Activated CD4-positive, alpha-beta T cell treated with anti-CD3 and anti-CD28 coated beads for 36 hours (primary cell): ENCODE measurements at regions not wholly inside any gene's neighbourhood (a gene's known extent, or its start where the extent isn't known, plus 50 kb on each side); places are given as distances from the start of the nearest gene placed in this dataset.
A peak's percentile ranks its signal among the peaks of the same experiment; 100 is the strongest.

ENCODE experiments used
- ATAC-seq: fragments of 200-7000 bp; cut with Tn5 transposase; one replicate; pipeline ENCODE4 v1.10.0; 2021; ENCODE audit warnings: mild to moderate bottlenecking, moderate library complexity
- CTCF ChIA-PET: fragments of 350-600 bp; sonication (Branson Sonifier 250); formaldehyde crosslinking; loops from one replicate; lab custom pipeline; 2021; ENCODE audit warnings: antibody characterized with exemption; lab: Charles Lee
- POLR2A ChIA-PET: fragments of 350-600 bp; sonication (Branson Sonifier 250); formaldehyde crosslinking; loops from one replicate; lab custom pipeline; 2021; ENCODE audit warnings: antibody characterized with exemption, inconsistent platforms; lab: Charles Lee
- DNase-seq: peaks from one replicate; pipeline ENCODE4 v3.0.0-alpha.2; 2020
- H3K27ac Mint-ChIP-seq: one replicate; pipeline ENCODE4 v1.8.0; 2021; ENCODE audit warnings: mixed read lengths
- H3K27me3 Mint-ChIP-seq: one replicate; pipeline ENCODE4 v1.8.0; 2021; ENCODE audit warnings: mixed read lengths
- H3K36me3 Mint-ChIP-seq: one replicate; pipeline ENCODE4 v1.8.0; 2021; ENCODE audit warnings: low read depth, mixed read lengths
- H3K4me1 Mint-ChIP-seq: one replicate; pipeline ENCODE4 v1.8.0; 2021; ENCODE audit warnings: mixed read lengths
- H3K4me3 Mint-ChIP-seq: one replicate; pipeline ENCODE4 v1.8.0; 2021; ENCODE audit warnings: mild to moderate bottlenecking, moderate library complexity, mixed read lengths
- H3K9me3 Mint-ChIP-seq: one replicate; pipeline ENCODE4 v1.8.0; 2021; ENCODE audit warnings: low read depth, mixed read lengths
- intact Hi-C, 2 experiments: fragments of 100-400 bp; cut with DNase I in 1 of 2; cut with micrococcal nuclease in 1 of 2; formaldehyde crosslinking; loops; one replicate each; pipeline versions ENCODE4 v1.14.2 to v1.15.1; 2022 to 2024; cut with DNase I, micrococcal nuclease

DNA sequence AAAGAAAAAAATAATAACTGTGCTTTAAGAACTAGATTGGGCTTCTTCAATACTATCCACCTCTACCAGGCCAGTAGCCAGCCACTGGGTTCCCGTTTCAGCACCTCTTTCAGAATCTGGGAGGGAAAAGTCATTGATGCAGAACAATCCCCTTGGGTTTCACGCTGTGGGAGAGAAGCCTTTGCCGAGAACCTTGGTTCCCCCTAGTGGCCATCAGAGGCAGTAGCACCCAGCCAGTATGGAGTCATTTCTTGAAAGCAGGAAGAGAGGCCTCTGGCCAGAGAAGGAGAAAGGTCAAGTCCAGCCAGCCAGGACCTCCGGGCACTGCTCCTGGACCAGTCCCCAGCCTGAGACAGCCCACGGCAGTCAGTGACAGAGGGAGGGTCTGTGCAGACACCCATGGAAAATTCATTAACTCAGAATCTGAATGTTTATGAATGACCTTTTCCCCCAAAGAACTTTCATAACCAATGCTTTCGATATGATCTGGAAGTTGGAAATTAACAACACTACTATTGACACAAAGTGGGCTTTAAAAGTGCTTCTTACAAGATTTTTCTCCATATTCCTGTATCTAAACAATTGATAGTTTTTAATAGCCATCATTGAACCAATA lies 51.2 kb upstream of the CDH5 start:
- peaks cover 11% of the 10 kb centered on the region for H3K27me3 Mint-ChIP-seq
- H3K4me1 Mint-ChIP-seq: peaks cover 4% of the 10 kb centered on the region
- no peaks in the 10 kb centered on the region for H3K36me3 Mint-ChIP-seq
- no peaks in the 10 kb centered on the region for H3K9me3 Mint-ChIP-seq
- ChIA-PET CTCF (interaction anchor here (1.4 to 1.7 kb wide), 3 partner anchors 39 to 42 kb away, joined by 3 to 10 read pairs (median 7); no protein-coding TSS in a partner anchor), POLR2A (no interaction called here)
- intact Hi-C loops: loop anchor here (1.0 kb wide), 1 partner anchor 40 kb away; no protein-coding TSS in a partner anchor
- H3K4me3 Mint-ChIP-seq: no peak overlapping the region
- H3K27ac Mint-ChIP-seq: no peak overlapping the region
- DNase-seq (peak; percentile 63), ATAC-seq (peak; percentile 88)

DNA sequence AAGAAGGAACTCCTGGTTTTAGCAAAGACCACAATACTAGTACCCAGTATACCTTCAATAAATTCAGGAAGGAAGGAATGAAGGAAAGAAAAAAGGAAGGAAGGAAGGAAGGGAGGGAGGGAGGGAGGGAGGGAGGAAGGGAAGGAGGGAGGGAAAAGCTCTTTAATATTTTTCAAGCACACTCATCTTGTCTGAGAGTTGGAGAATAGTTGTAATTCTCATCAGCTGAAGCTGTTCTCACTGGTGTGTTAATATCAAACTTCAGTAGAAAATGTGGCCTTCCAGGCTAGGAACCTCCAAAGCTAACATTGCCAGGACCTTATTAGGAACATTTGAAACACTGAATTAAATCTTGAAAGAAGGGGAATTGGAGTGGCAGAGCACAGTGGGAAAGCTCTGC lies 55.2 kb upstream of the CDH5 start:
- H3K4me1 Mint-ChIP-seq: peaks cover 4% of the 10 kb centered on the region
- no peaks in the 10 kb centered on the region for H3K9me3 Mint-ChIP-seq
- no peaks in the 10 kb centered on the region for H3K36me3 Mint-ChIP-seq
- DNase-seq: no peak
- ChIA-PET CTCF (no interaction called here), POLR2A (no interaction called here)
- ATAC-seq: no peak
- no peak overlapping the region for H3K4me3 Mint-ChIP-seq
- intact Hi-C loops: no loop called here
- peaks cover 3% of the 10 kb centered on the region for H3K27me3 Mint-ChIP-seq
- no peak overlapping the region for H3K27ac Mint-ChIP-seq

GRCh38 chr16:66309215-66309807 lies 57.2 kb upstream of the CDH5 start:
- H3K9me3 Mint-ChIP-seq: no peaks in the 10 kb centered on the region
- H3K4me3 Mint-ChIP-seq: no peak overlapping the region
- no peaks in the 10 kb centered on the region for H3K36me3 Mint-ChIP-seq
- no peak for DNase-seq
- intact Hi-C loops: no loop called here
- no peaks in the 10 kb centered on the region for H3K4me1 Mint-ChIP-seq
- CTCF ChIA-PET: interaction anchor here (0.8 to 0.9 kb wide), 3 partner anchors 9 to 33 kb away, joined by 3 read pairs; no protein-coding TSS in a partner anchor
- POLR2A ChIA-PET: no interaction called here
- ATAC-seq: no peak
- peaks cover 3% of the 10 kb centered on the region for H3K27me3 Mint-ChIP-seq
- no peak overlapping the region for H3K27ac Mint-ChIP-seq

DNA sequence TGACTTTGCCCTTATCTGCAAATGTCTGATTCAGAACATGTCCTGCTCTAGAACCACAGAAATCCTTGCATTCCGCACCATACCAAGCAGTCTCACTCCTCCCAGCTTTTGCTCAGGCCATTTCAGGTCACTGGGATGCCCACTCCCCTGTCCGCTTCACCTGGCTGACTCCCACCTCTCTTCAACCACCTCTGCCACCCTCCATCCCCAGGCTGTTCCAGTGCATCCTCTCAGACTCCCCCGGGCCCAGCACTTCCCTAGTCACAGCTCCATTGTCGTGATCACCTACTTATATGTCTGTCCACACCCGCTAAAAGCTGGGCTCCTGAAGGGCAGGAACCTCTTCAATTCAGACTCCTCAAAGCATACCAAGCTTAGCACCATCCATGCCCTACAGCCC lies 58.4 kb upstream of the CDH5 start:
- no peaks in the 10 kb centered on the region for H3K4me1 Mint-ChIP-seq
- no peak for DNase-seq
- no peaks in the 10 kb centered on the region for H3K27me3 Mint-ChIP-seq
- H3K4me3 Mint-ChIP-seq: no peak overlapping the region
- intact Hi-C loops: no loop called here
- ChIA-PET CTCF (interaction anchor here (0.6 to 0.7 kb wide), 2 partner anchors 30 to 32 kb away, joined by 3 read pairs; no protein-coding TSS in a partner anchor), POLR2A (no interaction called here)
- no peaks in the 10 kb centered on the region for H3K36me3 Mint-ChIP-seq
- ATAC-seq: no peak
- no peak overlapping the region for H3K27ac Mint-ChIP-seq
- no peaks in the 10 kb centered on the region for H3K9me3 Mint-ChIP-seq

DNA sequence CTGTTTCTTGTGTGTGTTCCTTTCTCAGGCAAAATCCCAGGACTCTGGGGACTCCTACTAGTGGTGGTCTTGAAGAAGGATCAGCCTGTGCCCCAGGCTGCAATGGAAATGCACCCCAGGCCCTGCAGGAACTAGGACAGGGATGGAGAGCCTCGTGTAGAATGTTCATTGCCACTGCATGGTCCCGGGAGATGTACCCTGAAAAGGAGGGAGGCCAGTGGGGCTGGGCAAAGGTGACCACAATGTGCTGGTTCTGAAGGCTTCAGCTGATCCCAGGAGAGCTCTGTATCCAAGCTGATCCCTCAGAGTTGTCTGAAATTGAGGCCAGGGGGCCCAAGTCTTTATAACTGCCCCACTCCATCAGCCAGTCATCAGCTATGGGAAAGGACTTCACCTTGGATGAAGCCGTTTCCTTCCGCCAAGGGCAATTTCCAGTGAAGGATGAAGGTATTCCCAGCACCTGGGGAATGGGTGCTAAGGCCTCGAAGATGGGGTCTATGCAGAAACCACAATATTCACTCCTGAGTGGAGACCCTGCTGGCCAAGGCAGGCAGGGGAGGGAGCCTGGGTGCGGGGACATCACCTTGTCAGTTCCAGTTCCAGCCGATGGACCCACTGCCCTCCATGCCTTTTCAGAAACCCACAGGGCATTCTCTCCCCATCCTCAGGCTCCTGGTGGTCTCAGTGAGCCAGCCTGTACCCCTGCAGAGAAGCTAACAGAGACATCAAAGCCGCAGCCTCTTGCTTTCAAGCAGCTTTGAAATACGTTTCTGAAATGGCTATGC lies 59.9 kb upstream of the CDH5 start:
- CTCF ChIA-PET: interaction anchor here (1.3 kb wide), 1 partner anchor 31 kb away, joined by 3 read pairs; no protein-coding TSS in a partner anchor
- intact Hi-C loops: no loop called here
- Mint-ChIP-seq H3K4me1 (no peaks in the 10 kb centered on the region), H3K9me3 (no peaks in the 10 kb centered on the region), H3K27ac (no peak overlapping the region), H3K4me3 (no peak overlapping the region), H3K27me3 (no peaks in the 10 kb centered on the region), H3K36me3 (no peaks in the 10 kb centered on the region)
- no peak for DNase-seq
- ATAC-seq: no peak
- POLR2A ChIA-PET: no interaction called here

- ATAC-seq: no peak
Observed at GRCh38 chr16:66304961-66305360, 61.5 kb upstream of the CDH5 start.

GRCh38 chr16:66304151-66304550 lies 62.3 kb upstream of the CDH5 start:
- no peak for ATAC-seq
- CTCF ChIA-PET: no interaction called here
- Mint-ChIP-seq H3K27me3 (no peaks in the 10 kb centered on the region), H3K36me3 (no peaks in the 10 kb centered on the region), H3K4me1 (peaks cover 6% of the 10 kb centered on the region), H3K9me3 (no peaks in the 10 kb centered on the region), H3K4me3 (no peak overlapping the region), H3K27ac (no peak overlapping the region)
- POLR2A ChIA-PET: no interaction called here
- no peak for DNase-seq
- intact Hi-C loops: no loop called here

More at GRCh38 chr16:66304961-66305360, 61.5 kb upstream of the CDH5 start:
- H3K27me3 Mint-ChIP-seq: no peaks in the 10 kb centered on the region
- intact Hi-C loops: no loop called here
- POLR2A ChIA-PET: no interaction called here
- H3K36me3 Mint-ChIP-seq: no peaks in the 10 kb centered on the region
- H3K4me1 Mint-ChIP-seq: no peaks in the 10 kb centered on the region
- no peak for DNase-seq
- no peaks in the 10 kb centered on the region for H3K9me3 Mint-ChIP-seq
- no peak overlapping the region for H3K4me3 Mint-ChIP-seq
- CTCF ChIA-PET: no interaction called here
- H3K27ac Mint-ChIP-seq: no peak overlapping the region

DNA sequence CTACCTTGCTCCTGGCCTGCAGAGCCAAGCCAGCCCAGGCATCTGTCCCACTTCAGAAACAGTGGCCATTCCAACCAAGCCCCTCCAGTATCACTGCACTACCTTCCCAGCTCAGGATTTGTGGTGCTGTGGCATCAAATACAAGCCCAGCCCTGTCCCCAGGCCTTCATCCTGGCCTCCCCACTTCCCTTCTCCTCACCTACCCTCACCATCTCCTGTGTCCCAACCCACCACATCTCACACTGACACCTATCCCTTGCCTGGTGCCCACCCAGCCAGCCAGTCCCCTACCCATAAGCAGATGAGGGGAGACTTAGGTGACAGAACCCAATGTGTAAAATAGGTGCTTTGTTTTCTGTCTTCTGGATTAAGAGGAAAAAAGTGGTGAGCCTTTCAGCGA lies 66.0 kb upstream of the CDH5 start:
- Mint-ChIP-seq H3K4me1 (peaks cover 7% of the 10 kb centered on the region), H3K27me3 (no peaks in the 10 kb centered on the region), H3K27ac (no peak overlapping the region), H3K4me3 (no peak overlapping the region), H3K9me3 (no peaks in the 10 kb centered on the region), H3K36me3 (no peaks in the 10 kb centered on the region)
- POLR2A ChIA-PET: no interaction called here
- no peak for ATAC-seq
- CTCF ChIA-PET: interaction anchor here (0.6 to 1.3 kb wide), 2 partner anchors 27 to 29 kb away, joined by 4 read pairs; no protein-coding TSS in a partner anchor
- no peak for DNase-seq
- intact Hi-C loops: no loop called here

- CTCF ChIA-PET: interaction anchor here (1.3 kb wide), 1 partner anchor 29 kb away, joined by 4 read pairs; no protein-coding TSS in a partner anchor
- H3K27me3 Mint-ChIP-seq: no peaks in the 10 kb centered on the region
- no peaks in the 10 kb centered on the region for H3K36me3 Mint-ChIP-seq
- intact Hi-C loops: no loop called here
- no peak overlapping the region for H3K27ac Mint-ChIP-seq
- H3K4me3 Mint-ChIP-seq: no peak overlapping the region
- DNase-seq: no peak
- no peaks in the 10 kb centered on the region for H3K9me3 Mint-ChIP-seq
- POLR2A ChIA-PET: no interaction called here
- ATAC-seq: no peak
- H3K4me1 Mint-ChIP-seq: peaks cover 7% of the 10 kb centered on the region
Observed at GRCh38 chr16:66300037-66300436, 66.5 kb upstream of the CDH5 start.

DNA sequence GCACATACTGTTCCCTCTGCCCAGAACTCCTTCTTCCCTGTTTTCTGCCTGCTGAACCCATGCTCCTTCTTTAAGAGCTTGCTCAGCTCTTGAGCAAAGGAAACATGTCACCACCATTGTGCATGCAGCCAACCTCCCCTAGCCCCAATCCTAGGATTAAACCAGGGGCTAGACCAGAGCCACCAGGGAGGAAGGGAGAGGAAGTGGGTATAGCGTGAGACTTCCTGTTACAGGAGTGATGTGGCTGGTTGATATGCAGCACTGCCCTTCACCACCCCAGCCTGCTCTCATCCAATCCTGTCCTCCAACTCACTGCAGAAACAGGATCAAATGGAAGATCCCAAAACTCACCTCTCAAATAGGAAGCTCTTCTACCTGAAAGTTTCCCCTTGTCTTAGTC lies 67.1 kb upstream of the CDH5 start:
- POLR2A ChIA-PET: no interaction called here
- Mint-ChIP-seq H3K4me1 (peaks cover 7% of the 10 kb centered on the region), H3K9me3 (no peaks in the 10 kb centered on the region), H3K36me3 (no peaks in the 10 kb centered on the region), H3K27ac (no peak overlapping the region), H3K4me3 (no peak overlapping the region), H3K27me3 (no peaks in the 10 kb centered on the region)
- ATAC-seq (no peak), DNase-seq (no peak)
- CTCF ChIA-PET: interaction anchor here (0.7 to 1.3 kb wide), 2 partner anchors 28 to 1031 kb away, joined by 3 to 4 read pairs; no protein-coding TSS in a partner anchor
- intact Hi-C loops: no loop called here

DNA sequence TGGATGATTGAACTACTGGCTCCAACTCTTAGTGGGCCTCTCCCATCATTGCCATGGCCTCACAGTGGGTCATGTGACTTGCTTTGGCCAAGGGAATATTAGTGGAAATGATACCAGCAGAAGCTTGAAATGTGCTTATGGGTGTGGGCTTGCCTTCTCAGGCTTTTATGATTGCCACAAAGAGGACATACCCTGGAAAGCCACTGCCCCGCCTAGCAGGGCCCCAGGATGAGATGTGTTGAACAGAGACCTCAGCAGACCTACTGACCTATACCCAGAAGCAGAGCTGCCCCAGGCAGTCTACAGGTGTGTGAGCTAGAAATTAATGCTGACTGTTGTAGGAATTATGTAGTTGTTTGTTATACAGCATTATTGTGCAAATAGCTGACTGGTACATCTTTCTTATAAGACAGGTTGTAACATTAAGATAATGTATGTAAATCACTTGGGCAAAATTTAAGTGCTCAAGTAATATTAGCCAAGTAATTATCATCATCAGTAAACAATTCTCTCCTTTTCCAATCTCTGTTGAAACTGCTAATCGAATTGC lies 67.8 kb upstream of the CDH5 start:
- ChIA-PET POLR2A (no interaction called here), CTCF (interaction anchor here (0.7 to 1.7 kb wide), 2 partner anchors 23 to 27 kb away, joined by 3 read pairs; no protein-coding TSS in a partner anchor)
- H3K4me1 Mint-ChIP-seq: peaks cover 7% of the 10 kb centered on the region
- intact Hi-C loops: no loop called here
- DNase-seq: no peak
- H3K27ac Mint-ChIP-seq: no peak overlapping the region
- no peaks in the 10 kb centered on the region for H3K9me3 Mint-ChIP-seq
- H3K27me3 Mint-ChIP-seq: no peaks in the 10 kb centered on the region
- no peak for ATAC-seq
- H3K36me3 Mint-ChIP-seq: no peaks in the 10 kb centered on the region
- H3K4me3 Mint-ChIP-seq: no peak overlapping the region
